RPMI7951 (cell line): ENCODE measurements at regions not wholly inside any gene's neighbourhood (a gene's known extent, or its start where the extent isn't known, plus 50 kb on each side); places are given as distances from the start of the nearest gene placed in this dataset.
"Not testable (repeated sequence)": the region's sequence is repeated elsewhere in the genome, so short reads cannot be mapped to it uniquely, and the experiment has no call there.

Experiments
- DNase-seq: peaks from one replicate; pipeline ENCODE4 v3.0.0-alpha.2; 2012; ENCODE audit warnings: low read depth

- no peak for DNase-seq
These were observed 328.2 kb upstream of the GRAMD2B start for GRCh38 chr5:126094991-126095390.

GRCh38 chr5:126096442-126097006 is 326.7 kb upstream of the GRAMD2B start:
- no peak for DNase-seq

GRCh38 chr5:126097876-126098275 is 325.3 kb upstream of the GRAMD2B start:
- no peak for DNase-seq

- DNase-seq = peak; percentile 19
These were observed 324.7 kb upstream of the GRAMD2B start for GRCh38 chr5:126098330-126099017.

GRCh38 chr5:126099077-126099476 is 324.1 kb upstream of the GRAMD2B start:
- DNase-seq = no peak

GRCh38 chr5:126100767-126101166 is 322.4 kb upstream of the GRAMD2B start:
- peak; percentile 49 for DNase-seq

- DNase-seq = no peak
These were observed 321.3 kb upstream of the GRAMD2B start for GRCh38 chr5:126101901-126102300.

- no peak for DNase-seq
These were observed 320.2 kb upstream of the GRAMD2B start for GRCh38 chr5:126103050-126103449.

- DNase-seq = no peak
These were observed 319.3 kb upstream of the GRAMD2B start for GRCh38 chr5:126103868-126104267.

GRCh38 chr5:126104341-126104740 is 318.9 kb upstream of the GRAMD2B start:
- no peak for DNase-seq

GRCh38 chr5:126104951-126105350 is 318.3 kb upstream of the GRAMD2B start:
- DNase-seq = peak; percentile 62

GRCh38 chr5:126106029-126106428 is 317.2 kb upstream of the GRAMD2B start:
- DNase-seq = peak; percentile 76

GRCh38 chr5:126107381-126107780 is 315.8 kb upstream of the GRAMD2B start:
- peak; percentile 15 for DNase-seq

- DNase-seq = no peak
These were observed 314.7 kb upstream of the GRAMD2B start for GRCh38 chr5:126108470-126108869.

- no peak for DNase-seq
These were observed 308.1 kb upstream of the GRAMD2B start for GRCh38 chr5:126115059-126115629.

GRCh38 chr5:126117044-126117443 is 306.2 kb upstream of the GRAMD2B start:
- no peak for DNase-seq

- DNase-seq = no peak
These were observed 303.2 kb upstream of the GRAMD2B start for GRCh38 chr5:126119887-126120442.

GRCh38 chr5:126120939-126121338 is 302.3 kb upstream of the GRAMD2B start:
- DNase-seq = no peak

GRCh38 chr5:126122942-126123341 is 300.3 kb upstream of the GRAMD2B start:
- no peak for DNase-seq

- DNase-seq = peak; percentile 80
These were observed 298.4 kb upstream of the GRAMD2B start for GRCh38 chr5:126124706-126125345.

- DNase-seq = no peak
These were observed 297.8 kb upstream of the GRAMD2B start for GRCh38 chr5:126125407-126125806.

GRCh38 chr5:126126574-126126973 is 296.6 kb upstream of the GRAMD2B start:
- DNase-seq = no peak

- DNase-seq = not testable (repeated sequence)
These were observed 295.8 kb upstream of the GRAMD2B start for GRCh38 chr5:126127371-126127770.
